ENCODE measurements at regions not wholly inside any gene's neighbourhood (a gene's known extent, or its start where the extent isn't known, plus 50 kb on each side); places are given as distances from the start of the nearest gene placed in this dataset.

DNA sequence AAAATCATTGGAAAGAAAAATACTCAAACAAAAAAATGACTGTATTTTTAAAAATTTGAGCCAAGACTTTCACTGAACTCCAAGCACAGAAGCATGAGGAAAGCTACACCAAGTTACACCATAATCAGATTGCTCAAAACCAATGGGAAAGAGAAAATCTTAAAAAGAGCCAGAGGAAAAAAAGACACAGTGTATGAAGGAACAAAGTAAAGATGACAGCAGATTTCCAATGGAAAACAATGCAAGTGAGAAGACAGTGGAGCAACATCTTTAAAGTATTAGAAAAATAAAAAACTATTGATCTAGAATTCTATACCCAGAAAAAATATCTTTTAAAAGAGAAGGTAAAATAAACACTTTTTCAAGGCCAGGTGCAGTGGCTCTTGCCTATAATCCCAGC lies 147.8 kb upstream of the ZBTB40 start:
- Mint-ChIP-seq H3K27ac (no peak overlapping the region), H3K9me3 (peaks cover 11% of the 10 kb centered on the region), H3K27me3 (peaks cover 14% of the 10 kb centered on the region), H3K36me3 (peaks cover 5% of the 10 kb centered on the region), H3K4me1 (no peaks in the 10 kb centered on the region), H3K4me3 (no peak overlapping the region)
- DNase-seq (ENCODE audit: low spot score in 2 of 2) (no peak), ATAC-seq (ENCODE audit: low read depth) (no peak)

- H3K4me3 Mint-ChIP-seq = no peak overlapping the region
- DNase-seq (ENCODE audit: low spot score in 2 of 2) (no peak), ATAC-seq (ENCODE audit: low read depth) (no peak)
- no peak overlapping the region for H3K27ac Mint-ChIP-seq
- H3K36me3 Mint-ChIP-seq = no peaks in the 10 kb centered on the region
- no peaks in the 10 kb centered on the region for H3K4me1 Mint-ChIP-seq
- H3K9me3 Mint-ChIP-seq = peaks cover 4% of the 10 kb centered on the region
- H3K27me3 Mint-ChIP-seq = peaks cover 8% of the 10 kb centered on the region
Measured at GRCh38 chr1:22309572-22309971, 142.1 kb upstream of the ZBTB40 start.

- Mint-ChIP-seq H3K4me1 (no peaks in the 10 kb centered on the region), H3K36me3 (no peaks in the 10 kb centered on the region), H3K9me3 (peaks cover 4% of the 10 kb centered on the region), H3K4me3 (no peak overlapping the region), H3K27me3 (peaks cover 10% of the 10 kb centered on the region), H3K27ac (no peak overlapping the region)
- DNase-seq (ENCODE audit: low spot score in 2 of 2) (no peak), ATAC-seq (ENCODE audit: low read depth) (no peak)
Measured at GRCh38 chr1:22311461-22311860, 140.2 kb upstream of the ZBTB40 start.

DNA sequence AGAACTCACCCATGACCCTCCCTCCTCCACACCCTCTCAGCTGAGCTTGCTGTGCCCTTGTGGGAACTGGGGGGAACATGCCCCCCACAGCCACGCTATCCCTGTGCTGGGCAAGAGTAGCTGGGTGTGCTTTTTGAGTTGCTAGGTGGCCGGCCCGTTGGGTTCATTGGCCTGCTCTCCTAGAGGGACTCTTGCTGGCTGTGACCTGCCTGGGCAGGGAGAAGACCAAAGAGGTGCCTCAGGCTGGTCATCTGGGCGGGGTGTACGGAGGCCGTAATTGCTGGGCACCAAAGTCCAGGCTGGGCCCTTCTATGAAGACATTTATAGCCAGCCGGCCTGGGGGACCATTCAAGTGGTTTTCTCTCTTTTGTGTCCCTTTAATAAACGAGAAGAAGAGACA lies 138.3 kb upstream of the ZBTB40 start:
- Mint-ChIP-seq H3K36me3 (no peaks in the 10 kb centered on the region), H3K27me3 (peaks cover 16% of the 10 kb centered on the region), H3K9me3 (peaks cover 4% of the 10 kb centered on the region), H3K4me3 (no peak overlapping the region), H3K27ac (no peak overlapping the region), H3K4me1 (no peaks in the 10 kb centered on the region)
- no peak for DNase-seq (ENCODE audit: low spot score in 2 of 2)
- ATAC-seq (ENCODE audit: low read depth) = no peak

GRCh38 chr1:22314706-22315105 lies 136.9 kb upstream of the ZBTB40 start:
- H3K9me3 Mint-ChIP-seq = no peaks in the 10 kb centered on the region

DNA sequence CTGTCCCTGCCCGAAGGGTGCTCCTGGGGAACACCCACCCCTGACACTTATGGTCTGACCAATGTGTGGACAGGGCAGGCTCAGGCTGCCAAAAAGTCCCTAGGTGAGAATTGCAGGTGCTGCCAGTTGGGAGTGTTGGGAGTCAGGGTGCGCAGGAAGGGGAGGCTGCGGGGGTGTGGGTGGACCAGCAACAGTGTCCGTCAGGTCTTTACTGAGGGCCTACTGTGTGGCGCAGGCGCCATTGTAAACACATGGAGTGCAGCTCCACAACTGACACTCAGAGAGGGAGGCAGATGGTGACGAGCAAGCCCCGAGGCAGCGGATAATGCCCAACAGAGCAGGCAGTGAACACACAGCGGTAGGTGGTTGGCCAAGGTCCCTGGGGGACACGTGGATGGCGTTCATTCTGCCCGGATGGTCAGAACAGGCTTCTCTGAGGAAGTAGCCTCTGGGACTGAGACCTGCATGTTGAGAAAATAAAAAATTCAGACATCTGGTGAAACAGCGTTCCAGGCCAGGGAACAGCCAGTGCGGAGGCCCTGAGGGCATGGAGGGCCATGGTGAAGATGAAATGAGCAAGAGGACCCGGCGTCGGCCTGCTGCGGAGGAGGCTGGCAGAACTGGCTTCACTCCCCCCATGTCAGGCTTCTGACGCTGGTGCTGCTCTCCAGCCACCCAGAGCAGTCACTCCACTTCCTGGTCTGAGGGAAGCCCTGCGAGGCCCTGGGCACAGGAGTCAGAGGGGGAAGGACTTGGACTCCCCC lies 136.2 kb upstream of the ZBTB40 start:
- ATAC-seq (ENCODE audit: low read depth) = no peak
- Mint-ChIP-seq H3K27me3 (peaks cover 22% of the 10 kb centered on the region), H3K4me3 (no peak overlapping the region), H3K4me1 (no peaks in the 10 kb centered on the region), H3K36me3 (no peaks in the 10 kb centered on the region), H3K9me3 (no peaks in the 10 kb centered on the region), H3K27ac (no peak overlapping the region)
- DNase-seq (ENCODE audit: low spot score in 2 of 2) = no peak

More at GRCh38 chr1:22314706-22315105, 136.9 kb upstream of the ZBTB40 start:
- H3K4me1 Mint-ChIP-seq = no peaks in the 10 kb centered on the region
- H3K27me3 Mint-ChIP-seq = peaks cover 21% of the 10 kb centered on the region
- DNase-seq (ENCODE audit: low spot score in 2 of 2) = no peak
- no peaks in the 10 kb centered on the region for H3K36me3 Mint-ChIP-seq
- no peak overlapping the region for H3K27ac Mint-ChIP-seq
- H3K4me3 Mint-ChIP-seq = no peak overlapping the region
- no peak for ATAC-seq (ENCODE audit: low read depth)

GRCh38 chr1:22317231-22317919 lies 134.3 kb upstream of the ZBTB40 start:
- H3K9me3 Mint-ChIP-seq = no peaks in the 10 kb centered on the region
- no peaks in the 10 kb centered on the region for H3K36me3 Mint-ChIP-seq
- no peaks in the 10 kb centered on the region for H3K4me1 Mint-ChIP-seq
- no peak overlapping the region for H3K27ac Mint-ChIP-seq
- ATAC-seq (ENCODE audit: low read depth) (no peak), DNase-seq (ENCODE audit: low spot score in 2 of 2) (no peak)
- H3K4me3 Mint-ChIP-seq = no peak overlapping the region
- H3K27me3 Mint-ChIP-seq = peaks cover 22% of the 10 kb centered on the region

DNA sequence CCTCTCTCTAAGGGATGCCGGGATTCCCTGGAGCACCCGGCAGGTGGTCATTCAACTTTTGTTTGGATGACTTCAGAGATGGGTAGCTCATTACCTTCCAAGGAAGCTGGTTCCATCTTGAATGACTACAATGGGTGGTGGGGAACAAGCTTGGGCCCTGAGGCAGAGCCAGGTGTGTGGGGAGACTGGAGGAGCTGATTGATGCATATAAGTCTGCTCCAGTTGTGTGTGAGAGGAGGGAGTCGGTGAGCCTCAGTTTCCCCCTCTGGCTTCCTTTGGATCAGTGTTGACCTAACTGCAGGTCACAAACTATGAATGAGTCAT lies 133.8 kb upstream of the ZBTB40 start:
- Mint-ChIP-seq H3K4me3 (no peak overlapping the region), H3K36me3 (no peaks in the 10 kb centered on the region), H3K4me1 (no peaks in the 10 kb centered on the region), H3K27ac (no peak overlapping the region), H3K27me3 (peaks cover 22% of the 10 kb centered on the region), H3K9me3 (no peaks in the 10 kb centered on the region)
- ATAC-seq (ENCODE audit: low read depth) = no peak
- DNase-seq (ENCODE audit: low spot score in 2 of 2) = no peak

GRCh38 chr1:22318279-22318981 lies 133.2 kb upstream of the ZBTB40 start:
- Mint-ChIP-seq H3K27ac (no peak overlapping the region), H3K27me3 (peaks cover 22% of the 10 kb centered on the region), H3K4me1 (no peaks in the 10 kb centered on the region), H3K36me3 (no peaks in the 10 kb centered on the region), H3K4me3 (no peak overlapping the region), H3K9me3 (no peaks in the 10 kb centered on the region)
- no peak for DNase-seq (ENCODE audit: low spot score in 2 of 2)
- ATAC-seq (ENCODE audit: low read depth) = no peak

DNA sequence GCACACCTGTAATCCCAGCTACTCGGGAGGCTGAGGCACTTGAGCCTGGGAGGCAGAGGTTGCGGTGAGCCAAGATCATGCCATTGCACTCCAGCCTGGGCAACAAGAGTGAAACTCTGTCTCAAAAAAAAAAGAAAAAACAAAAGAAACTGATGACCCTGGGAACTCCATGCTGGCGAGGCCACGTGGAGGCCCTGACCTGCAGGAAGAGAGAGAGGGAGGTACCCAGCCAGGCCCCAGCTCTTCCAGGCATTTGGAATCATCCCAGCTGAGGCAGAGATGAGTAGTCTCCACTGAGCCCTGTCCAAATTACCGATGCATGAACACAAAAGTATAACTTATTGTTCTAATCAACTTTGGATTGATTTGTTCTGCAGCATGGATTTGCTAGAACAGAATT lies 132.0 kb upstream of the ZBTB40 start:
- H3K27me3 Mint-ChIP-seq = peaks cover 18% of the 10 kb centered on the region
- no peak for DNase-seq (ENCODE audit: low spot score in 2 of 2)
- ATAC-seq (ENCODE audit: low read depth) = no peak
- no peak overlapping the region for H3K4me3 Mint-ChIP-seq
- H3K9me3 Mint-ChIP-seq = no peaks in the 10 kb centered on the region
- no peaks in the 10 kb centered on the region for H3K4me1 Mint-ChIP-seq
- H3K27ac Mint-ChIP-seq = no peak overlapping the region
- H3K36me3 Mint-ChIP-seq = no peaks in the 10 kb centered on the region

GRCh38 chr1:22320587-22321344 lies 130.9 kb upstream of the ZBTB40 start:
- Mint-ChIP-seq H3K9me3 (no peaks in the 10 kb centered on the region), H3K27me3 (peaks cover 14% of the 10 kb centered on the region), H3K36me3 (no peaks in the 10 kb centered on the region), H3K4me1 (no peaks in the 10 kb centered on the region), H3K27ac (no peak overlapping the region), H3K4me3 (no peak overlapping the region)
- DNase-seq (ENCODE audit: low spot score in 2 of 2) (no peak), ATAC-seq (ENCODE audit: low read depth) (no peak)

DNA sequence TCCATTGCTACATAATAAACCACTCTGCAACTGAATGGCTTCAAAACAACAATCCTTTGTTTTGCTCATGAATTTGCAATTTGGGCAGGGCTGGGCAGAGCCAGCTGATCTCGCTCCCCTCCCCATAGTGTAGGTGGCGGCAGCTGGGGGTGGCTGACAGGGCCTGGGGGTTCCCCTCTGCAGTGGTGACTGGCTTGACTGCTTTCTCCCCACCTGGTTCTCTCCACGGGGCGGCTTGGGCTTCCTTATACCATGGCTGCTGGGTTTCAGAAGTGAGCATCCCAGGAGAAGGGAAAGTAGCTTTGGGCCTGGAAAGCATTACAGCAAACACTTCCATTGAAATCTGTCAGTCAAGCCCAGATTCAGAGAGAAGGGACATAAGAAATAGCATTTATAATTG lies 129.7 kb upstream of the ZBTB40 start:
- ATAC-seq (ENCODE audit: low read depth) (no peak), DNase-seq (ENCODE audit: low spot score in 2 of 2) (no peak)
- Mint-ChIP-seq H3K27ac (no peak overlapping the region), H3K4me3 (no peak overlapping the region), H3K36me3 (no peaks in the 10 kb centered on the region), H3K27me3 (peaks cover 14% of the 10 kb centered on the region), H3K4me1 (no peaks in the 10 kb centered on the region), H3K9me3 (no peaks in the 10 kb centered on the region)

- no peaks in the 10 kb centered on the region for H3K4me1 Mint-ChIP-seq
- DNase-seq (ENCODE audit: low spot score in 2 of 2) = no peak
- H3K27me3 Mint-ChIP-seq = peaks cover 8% of the 10 kb centered on the region
- H3K36me3 Mint-ChIP-seq = no peaks in the 10 kb centered on the region
- no peaks in the 10 kb centered on the region for H3K9me3 Mint-ChIP-seq
- no peak overlapping the region for H3K27ac Mint-ChIP-seq
- no peak overlapping the region for H3K4me3 Mint-ChIP-seq
- ATAC-seq (ENCODE audit: low read depth) = no peak
Measured at GRCh38 chr1:22323141-22323845, 128.4 kb upstream of the ZBTB40 start.
